AG09319 (cell line): ENCODE measurements at regions not wholly inside any gene's neighbourhood (a gene's known extent, or its start where the extent isn't known, plus 50 kb on each side); places are given as distances from the start of the nearest gene placed in this dataset.
"Not testable (repeated sequence)": the region's sequence is repeated elsewhere in the genome, so short reads cannot be mapped to it uniquely, and the experiment has no call there.

ENCODE experiments used
- DNase-seq: peaks from one replicate; pipeline ENCODE4 v3.0.0-alpha.2; 2010; ENCODE audit warnings: low read depth; ENCODE audit errors: extremely low read depth
- TF ChIP-seq, protein P1 (sequence below): IDR thresholded peaks from 2 replicates; pipeline ENCODE4 v1.5.1; 2011; ENCODE audit warnings: low read depth, mild to moderate bottlenecking, inconsistent platforms, low read length, moderate library complexity

DNA sequence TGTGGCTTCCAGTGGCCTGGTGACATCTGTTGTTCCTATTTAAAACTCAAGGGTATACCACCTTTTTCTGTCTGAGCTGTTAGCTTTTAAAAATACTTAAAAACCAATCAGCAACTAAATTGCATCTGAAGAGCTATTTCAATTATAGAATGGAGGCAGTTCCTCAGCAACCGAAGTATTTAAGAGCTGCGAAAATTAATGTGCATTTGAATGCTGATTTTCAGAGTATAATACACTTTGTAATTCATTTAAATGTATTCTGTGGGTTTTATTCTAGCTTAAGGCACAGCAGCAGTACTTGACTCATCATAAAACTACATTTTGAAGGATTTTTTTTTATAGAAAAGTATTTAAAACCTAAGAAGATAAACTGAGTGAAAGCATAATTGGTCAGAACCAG is 404.9 kb upstream of the PRKCQ start:
- TF ChIP-seq, protein P1, sequence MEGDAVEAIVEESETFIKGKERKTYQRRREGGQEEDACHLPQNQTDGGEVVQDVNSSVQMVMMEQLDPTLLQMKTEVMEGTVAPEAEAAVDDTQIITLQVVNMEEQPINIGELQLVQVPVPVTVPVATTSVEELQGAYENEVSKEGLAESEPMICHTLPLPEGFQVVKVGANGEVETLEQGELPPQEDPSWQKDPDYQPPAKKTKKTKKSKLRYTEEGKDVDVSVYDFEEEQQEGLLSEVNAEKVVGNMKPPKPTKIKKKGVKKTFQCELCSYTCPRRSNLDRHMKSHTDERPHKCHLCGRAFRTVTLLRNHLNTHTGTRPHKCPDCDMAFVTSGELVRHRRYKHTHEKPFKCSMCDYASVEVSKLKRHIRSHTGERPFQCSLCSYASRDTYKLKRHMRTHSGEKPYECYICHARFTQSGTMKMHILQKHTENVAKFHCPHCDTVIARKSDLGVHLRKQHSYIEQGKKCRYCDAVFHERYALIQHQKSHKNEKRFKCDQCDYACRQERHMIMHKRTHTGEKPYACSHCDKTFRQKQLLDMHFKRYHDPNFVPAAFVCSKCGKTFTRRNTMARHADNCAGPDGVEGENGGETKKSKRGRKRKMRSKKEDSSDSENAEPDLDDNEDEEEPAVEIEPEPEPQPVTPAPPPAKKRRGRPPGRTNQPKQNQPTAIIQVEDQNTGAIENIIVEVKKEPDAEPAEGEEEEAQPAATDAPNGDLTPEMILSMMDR = no peak
- DNase-seq = no peak

DNA sequence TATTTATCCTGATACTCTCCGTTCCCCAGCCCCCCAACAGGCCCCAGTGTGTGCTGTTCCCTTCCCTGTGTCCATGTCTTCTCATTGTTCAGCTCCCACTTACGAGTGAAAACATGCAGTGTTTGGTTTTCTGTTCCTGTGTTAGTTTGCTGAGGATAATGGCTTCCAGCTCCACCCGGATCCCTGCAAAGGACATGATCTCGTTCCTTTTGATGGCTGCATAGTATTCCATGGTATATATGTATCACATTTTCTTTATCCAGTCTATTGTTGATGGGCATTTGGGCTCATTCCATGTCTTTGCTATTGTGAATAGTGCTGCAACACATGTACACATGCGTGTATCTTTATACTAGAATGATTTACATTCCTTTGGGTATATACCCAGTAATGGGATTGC is 403.9 kb upstream of the PRKCQ start:
- not testable (repeated sequence) for DNase-seq

DNA sequence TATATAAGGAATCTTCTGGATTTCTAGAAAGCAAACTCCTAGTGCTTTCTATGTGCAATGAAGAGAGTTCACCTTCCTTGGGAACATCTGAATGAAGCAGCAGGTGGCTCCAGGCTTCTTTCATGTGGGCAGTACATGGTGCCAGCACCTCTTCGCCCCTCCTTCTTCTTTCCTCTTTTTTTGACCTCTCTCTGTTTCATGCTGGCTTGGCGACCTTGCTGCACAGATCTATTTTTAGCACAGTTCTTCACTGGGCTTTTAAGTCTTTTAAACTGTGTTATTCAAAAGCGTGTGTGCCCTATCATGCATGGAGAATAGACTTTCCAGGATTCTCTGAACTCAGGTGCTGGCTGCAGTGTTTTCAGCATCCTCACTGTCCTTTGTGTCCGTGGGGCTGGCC is 400.3 kb upstream of the PRKCQ start:
- DNase-seq = no peak
- TF ChIP-seq, protein P1 = no peak

DNA sequence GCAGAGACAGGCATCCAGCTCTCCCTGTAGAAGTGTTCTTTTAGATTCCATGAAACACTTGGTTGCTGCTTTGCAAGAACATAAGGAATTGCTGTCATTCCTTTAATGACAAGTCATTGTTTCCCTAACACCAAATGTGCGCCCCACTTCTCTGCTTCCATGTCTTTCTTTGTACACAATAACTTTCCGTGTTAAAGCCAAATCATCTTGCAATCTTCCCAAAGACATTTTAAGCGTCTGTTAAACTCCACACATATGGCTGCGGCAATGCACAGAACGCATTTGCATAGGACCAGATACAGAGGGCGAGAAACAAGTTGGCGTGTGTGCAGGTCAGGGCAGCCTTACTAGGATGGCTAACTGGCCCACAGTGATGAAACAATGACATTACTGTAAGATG is 399.3 kb upstream of the PRKCQ start:
- DNase-seq = no peak
- TF ChIP-seq, protein P1 = no peak

DNA sequence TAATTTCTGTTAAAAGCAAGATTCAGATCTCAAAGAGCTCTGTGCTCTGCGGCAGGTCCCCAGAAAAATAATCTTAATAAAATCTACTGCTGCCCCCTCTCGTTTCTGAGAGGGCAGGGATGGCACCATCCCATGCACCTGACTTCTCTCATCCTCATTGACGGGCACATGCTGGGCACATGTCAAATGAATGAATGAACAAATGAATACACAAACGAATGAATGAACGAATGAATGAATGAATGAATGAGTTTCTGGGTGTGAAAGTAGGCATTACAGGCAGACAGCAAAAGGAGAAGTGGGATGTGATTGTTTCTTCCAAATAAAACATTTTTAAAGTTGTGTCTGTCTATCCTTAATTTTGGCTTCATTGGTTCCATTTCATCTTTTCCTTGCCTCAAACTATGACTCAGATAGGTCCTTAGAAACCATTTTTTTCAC is 398.1 kb upstream of the PRKCQ start:
- no peak for DNase-seq
- TF ChIP-seq, protein P1 = no peak

DNA sequence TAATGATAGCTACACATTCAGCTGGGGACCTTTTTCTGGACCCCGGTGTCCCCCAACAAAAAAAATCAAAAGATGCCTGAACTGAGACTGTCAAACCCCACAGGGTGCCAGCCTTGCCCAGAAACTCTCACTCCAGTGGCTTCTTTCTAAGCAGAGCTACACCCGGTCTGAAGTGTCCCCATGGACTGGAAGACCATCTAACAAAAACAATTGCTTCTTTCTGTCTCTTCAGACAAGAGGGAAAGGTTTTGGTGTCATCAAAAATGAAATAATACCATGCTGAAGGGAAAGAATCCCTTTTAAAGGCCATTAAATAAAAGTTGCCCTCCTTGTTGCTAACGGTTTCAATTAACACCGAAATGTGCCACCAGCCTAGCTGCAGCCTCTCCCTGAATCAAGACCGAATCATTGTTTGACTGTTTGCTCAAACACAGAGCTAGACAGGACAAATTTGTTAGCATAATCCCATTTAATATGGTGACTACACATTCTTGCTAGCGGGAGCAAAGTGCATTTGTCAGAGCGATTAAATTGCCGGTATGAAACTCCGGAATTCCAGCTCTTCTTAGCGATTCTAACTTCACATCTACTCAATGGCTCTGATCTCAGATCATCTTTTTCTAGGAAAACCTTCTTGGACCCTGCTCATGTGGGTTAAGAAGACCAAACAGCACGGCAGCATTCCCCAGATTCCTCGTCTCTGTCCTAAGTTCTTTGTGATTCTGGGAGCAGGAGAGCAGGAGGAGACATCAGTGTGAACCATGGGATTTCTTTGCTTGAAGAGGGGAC is 397.5 kb upstream of the PRKCQ start:
- TF ChIP-seq, protein P1 = no peak
- no peak for DNase-seq

DNA sequence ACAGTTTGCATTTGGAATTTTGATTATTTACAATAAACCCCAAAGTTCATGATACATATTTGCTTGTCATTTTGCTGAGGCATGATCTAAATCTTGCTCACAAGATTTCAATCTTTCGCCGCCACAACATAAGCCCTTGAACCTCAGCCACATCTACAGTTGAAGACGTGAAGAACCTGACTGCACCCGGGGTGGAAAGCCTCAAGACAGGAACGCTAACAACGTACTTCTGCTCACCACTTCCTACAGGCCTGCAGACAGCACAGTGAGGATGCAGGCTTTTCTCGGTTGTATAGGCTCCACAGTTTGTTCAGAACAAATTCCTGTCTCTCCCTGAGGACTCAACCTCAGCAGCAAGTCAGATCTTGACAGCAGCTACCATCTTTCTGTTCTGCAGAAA is 393.8 kb upstream of the PRKCQ start:
- TF ChIP-seq, protein P1 = no peak
- no peak for DNase-seq

DNA sequence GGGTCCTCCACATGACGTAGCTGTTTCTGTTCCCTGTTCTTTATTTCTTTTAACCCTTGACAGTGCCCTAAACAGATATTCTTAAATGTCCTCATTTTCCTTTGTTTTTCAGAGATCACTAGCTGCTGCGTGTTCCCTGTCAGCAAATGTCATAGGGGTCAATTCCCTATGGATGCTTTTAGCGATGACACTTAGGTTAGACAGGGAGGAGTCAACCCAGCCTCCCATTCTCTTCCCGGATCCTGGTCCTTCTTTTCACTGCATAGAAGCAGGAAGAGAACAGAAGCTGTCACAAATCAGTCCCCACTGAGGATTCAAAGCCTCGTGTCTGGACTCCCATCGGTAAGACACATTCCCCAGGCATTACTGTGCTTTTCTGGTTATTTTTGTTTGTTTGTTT is 392.1 kb upstream of the PRKCQ start:
- DNase-seq = no peak
- TF ChIP-seq, protein P1 = no peak
